Inferior parietal cortex (tissue), 1 donor: ENCODE measurements at regions not wholly inside any gene's neighbourhood (a gene's known extent, or its start where the extent isn't known, plus 50 kb on each side); places are given as distances from the start of the nearest gene placed in this dataset.
"Not testable (repeated sequence)": the region's sequence is repeated elsewhere in the genome, so short reads cannot be mapped to it uniquely, and the experiment has no call there.

Source experiments
- DNase-seq: peaks from one replicate; pipeline ENCODE4 v3.0.0-alpha.2; 2016; ENCODE audit errors: extremely low spot score

DNA sequence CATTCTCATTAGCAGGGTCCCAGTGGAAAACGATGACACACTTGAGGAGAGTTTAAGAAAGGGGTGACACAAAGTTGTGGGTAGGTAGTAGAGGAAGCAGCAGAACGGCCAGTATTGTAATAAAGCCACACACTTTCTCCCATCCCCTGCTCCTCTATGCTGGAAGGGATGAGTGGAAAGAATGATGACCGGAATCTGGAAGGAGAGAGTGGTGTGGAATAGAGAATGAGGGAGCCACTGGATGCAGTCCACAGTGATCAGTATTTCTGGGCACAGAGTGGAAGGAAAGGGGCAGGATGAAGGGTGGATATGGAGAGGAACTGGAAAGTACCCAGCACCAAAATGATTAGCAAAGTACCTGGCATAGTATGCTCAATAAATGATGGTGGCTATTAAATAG, 133.8 kb upstream of the DAB2 start:
- no peak for DNase-seq

DNA sequence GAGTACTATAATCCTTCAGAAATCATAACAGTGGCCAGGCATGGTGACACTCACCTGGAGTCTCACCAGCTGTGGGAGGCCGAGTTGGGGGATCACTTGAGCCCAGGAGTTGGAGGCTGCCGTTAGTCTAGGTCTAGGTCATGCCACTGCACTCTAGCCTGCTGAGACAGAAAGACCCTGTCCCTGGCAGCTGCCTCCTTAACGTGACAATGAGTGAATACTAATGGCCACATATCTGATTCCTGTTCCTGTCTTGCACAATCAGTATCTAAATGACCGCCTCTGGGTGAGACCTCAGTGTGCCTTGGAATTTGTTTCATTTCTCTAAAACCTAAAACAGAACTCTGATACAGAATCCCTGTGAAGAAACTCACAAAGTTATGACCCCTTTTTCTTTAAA, 131.0 kb upstream of the DAB2 start:
- no peak for DNase-seq

- DNase-seq = peak; percentile 83
Observed at GRCh38 chr5:39547553-39548154, 122.9 kb upstream of the DAB2 start.

DNA sequence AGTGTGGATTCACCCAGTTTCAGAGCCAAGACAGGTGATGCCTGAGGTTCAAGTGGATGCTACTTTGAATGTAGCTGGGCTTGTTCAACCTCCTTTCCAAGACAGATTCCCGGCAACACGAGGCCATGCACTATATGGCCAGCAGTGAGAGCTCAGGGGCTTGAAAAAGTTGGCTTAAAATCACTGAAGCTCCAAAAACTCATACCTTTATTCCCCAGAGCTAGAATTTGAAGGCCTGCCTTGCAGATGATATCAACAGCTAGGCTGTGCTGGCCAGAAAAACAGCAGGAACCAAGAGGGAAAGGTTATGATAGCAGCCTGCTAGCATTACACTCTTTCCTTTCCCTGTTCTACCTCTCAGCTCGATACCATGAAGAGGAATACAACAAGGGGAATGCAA, 120.2 kb upstream of the DAB2 start:
- no peak for DNase-seq

DNA sequence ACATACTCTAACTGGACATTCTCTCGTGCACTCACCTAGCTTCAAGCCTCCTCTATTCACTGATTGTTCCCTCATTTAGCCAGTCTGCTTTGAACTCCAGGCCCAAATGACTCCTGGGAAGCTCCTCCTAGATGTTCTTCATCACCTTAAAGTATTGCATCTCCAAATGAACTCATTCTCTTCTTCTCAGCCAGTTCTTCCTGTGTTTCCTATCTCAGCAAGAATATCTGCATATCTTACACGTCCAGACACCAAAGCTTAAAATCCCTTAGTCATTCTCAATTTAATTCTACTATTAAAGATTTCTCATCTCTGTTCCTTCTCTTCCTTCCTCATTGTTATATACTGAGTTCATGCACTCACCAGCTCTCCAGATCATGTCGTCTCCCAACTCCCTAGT, 118.6 kb upstream of the DAB2 start:
- no peak for DNase-seq

DNA sequence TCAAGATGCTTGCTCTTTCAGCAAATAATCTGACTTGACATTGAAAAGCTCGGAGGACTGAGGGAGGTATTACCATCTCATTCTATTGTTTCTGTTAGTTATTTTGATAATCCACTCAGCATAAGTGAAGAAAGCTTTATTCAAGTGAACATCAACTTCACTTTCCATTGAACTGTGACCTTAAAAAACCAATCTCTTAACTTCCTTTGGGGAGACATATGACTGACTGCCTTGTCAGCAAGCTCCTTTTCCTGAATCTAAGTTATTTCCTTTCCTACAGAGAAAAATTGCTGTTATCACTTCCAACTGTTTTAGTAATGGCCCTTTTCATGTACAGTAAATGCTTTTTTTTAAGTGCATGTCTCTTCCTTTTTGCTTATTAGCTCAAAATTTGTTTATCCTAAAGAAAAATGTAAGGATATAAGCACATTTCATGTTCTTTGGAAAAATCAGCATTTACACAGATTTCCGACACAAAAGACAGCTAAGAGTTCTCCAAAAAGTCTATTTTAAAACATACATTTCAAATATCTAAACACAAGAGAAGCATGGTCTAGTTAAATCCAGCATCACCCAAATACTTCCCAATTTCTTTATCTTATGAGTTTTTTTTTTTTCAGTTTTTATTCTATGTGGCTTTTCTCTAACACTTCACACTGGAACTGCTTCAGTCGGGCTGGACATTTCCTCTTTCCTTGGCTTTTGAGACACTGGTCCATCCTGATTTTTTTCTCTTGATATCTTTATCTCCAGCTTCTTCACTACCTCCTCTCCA, 117.9 kb upstream of the DAB2 start:
- no peak for DNase-seq

GRCh38 chr5:39541920-39542319, 117.1 kb upstream of the DAB2 start:
- DNase-seq = no peak

GRCh38 chr5:39539470-39539869, 114.7 kb upstream of the DAB2 start:
- no peak for DNase-seq

DNA sequence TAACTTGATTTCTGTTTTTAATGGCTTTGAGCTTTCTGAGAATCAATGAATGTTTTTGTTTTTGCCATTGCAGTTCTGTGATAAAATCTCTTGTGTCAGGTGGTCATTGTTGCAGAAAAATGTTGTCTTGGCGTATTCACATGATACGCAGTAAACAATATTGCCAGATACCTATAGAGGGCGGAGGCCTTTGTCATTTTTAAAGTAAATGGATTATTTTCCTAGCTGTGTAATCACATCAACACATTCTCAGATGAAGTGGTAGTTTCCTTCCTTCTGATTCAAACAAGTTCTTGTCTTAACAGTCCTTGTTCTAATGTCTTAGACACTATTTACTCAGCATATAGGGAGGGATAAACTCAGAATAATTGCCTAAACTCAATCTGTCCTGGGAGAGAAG, 109.9 kb upstream of the DAB2 start:
- no peak for DNase-seq

- DNase-seq = no peak
Observed at GRCh38 chr5:39533749-39534148, 109.0 kb upstream of the DAB2 start.

DNA sequence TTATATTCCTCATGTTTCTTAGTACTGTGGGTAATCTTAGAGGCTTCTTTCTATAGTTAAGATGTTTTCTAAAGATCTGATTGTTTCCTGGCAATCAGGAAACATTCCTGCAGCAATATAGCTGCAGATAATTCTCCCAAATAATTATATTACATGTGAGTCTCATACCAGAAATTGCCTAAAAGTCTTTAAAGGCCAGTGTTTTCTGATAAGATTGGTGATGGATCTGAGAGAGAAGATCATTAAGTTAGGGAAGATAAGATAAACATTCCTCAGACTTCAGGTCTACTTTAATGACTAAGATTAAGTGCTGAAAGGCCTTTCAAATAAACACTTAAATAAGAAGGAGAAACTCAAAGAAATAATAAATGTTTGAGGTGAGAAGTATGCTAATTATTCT, 107.7 kb upstream of the DAB2 start:
- no peak for DNase-seq

DNA sequence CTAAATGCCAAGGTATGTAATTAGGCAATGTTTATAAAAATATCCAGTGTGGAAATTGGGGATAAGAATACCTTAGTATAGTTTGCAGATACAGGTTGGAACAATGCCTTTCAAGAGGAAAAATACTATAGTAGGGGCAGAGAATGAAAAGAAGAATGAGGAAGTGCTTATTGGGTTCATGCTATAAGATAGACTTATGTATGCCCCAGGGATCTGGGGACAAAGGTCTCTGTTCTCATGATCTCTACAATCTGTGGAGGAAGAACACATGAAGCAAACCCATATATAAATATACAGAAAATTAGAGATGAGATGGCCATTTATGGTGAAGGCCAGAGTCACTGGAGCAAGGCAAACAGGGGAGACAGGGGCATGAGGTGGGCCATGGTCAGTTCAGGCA, 106.5 kb upstream of the DAB2 start:
- no peak for DNase-seq

DNA sequence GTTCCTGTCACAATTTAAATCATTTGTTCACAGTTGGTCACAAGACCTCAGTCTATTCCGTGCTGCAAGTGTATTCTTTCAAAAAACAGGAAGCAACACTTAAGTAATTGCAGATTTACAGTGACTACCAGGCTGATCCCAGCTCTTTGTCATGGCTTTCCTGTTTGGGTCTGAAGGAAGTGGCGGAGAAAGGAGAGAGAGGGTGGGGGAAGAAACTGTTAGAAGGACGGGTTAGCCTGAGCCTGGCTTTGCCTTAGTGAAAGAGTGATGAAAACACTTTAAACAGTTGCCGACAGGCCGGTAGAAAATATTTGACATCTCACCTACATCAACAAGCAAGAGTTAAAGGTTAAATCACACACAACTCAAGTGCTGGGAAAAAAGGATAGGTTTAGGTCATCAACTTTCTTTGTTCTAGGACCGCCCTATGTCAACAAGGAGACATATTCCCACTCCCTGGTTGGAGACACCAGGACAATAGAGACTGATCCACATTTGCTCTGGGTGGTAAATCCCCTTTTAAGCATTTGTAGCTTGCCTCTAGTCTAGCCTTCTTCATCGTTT, 102.2 kb upstream of the DAB2 start:
- no peak for DNase-seq

GRCh38 chr5:39525781-39526180, 101.0 kb upstream of the DAB2 start:
- DNase-seq = not testable (repeated sequence)

DNA sequence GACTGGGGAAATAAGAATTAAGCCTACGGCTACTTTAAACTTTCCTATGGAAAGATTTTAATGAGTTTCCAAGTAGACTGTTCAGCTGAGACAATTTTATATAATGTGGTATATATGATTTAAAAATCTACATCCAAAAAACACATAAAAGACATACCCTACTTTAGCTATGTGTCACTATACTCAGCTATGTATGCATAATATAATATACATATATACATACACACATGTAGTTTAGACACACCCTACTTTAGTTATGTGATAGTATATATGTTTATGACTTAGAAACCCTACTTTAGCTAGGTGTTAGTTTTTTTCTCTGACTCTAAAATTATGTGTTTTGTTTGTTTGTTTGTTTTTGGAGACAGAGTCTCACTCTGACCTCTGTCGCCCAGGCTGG, 100.5 kb upstream of the DAB2 start:
- DNase-seq = no peak

DNA sequence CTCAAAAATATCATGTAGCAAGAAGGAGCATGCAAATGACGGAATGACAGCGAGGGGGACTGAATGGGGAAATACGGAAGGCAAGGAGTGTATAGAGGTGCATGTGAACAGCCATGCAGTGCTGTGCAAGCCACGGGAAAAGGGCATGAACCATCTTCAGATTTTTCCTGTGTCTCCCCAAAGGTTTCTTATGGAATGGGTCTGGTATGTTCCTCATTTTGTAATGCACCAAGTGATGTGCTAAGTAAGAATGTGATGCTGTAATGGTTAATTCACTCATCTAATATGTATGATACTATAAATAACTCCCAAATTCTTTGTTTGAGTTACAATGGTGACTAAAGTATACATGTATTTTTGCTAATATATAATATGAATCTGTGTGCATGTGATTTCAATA, 99.0 kb upstream of the DAB2 start:
- no peak for DNase-seq

GRCh38 chr5:39521940-39522590, 97.3 kb upstream of the DAB2 start:
- DNase-seq = no peak

GRCh38 chr5:39521098-39521860, 96.5 kb upstream of the DAB2 start:
- DNase-seq = no peak

DNA sequence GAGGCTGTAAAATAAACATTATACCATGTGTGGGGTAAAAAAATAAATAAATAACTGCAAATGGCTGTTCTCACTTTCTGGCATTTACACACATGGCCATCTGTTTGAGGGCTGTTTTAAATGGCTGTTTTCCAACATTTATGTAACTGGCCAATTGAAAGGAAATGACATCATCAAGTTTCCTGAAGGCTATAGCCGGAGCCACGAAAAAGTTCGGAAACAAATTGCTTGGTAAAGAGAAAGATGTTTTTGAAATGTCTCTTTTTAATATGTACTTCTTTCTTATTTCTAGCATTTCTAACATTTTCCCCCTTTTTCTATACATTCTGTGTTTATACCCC, 95.4 kb upstream of the DAB2 start:
- no peak for DNase-seq

DNA sequence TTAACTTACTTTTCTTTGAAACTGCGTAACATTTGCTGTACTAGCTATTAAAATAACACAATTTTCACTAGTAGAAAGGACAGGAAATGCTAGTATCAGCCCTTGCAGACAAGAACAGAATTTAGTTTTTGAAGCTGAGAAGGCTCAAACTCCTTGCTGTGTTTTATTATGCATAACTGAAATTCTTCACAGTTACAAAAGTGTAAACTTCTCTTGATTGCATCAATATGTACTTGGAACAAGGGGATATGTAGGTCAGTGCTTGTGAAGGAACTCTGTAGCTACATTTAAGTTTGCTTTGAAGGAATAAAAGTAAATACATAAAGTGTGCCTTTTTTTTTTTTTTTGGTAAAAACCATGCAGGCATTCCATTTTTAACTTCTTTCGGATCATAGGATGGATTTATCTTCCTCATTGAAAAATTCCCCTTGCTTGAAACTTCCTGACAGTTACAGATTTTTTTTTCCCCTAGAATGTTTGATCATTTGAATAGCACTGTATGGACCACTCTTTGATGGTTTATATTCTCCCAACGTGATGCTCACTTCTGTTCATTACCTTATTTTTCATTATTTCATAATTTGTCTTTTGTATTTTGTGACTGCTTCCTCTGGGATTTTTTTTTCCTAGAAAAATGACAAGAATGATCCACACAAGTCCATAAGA, 94.9 kb upstream of the DAB2 start:
- no peak for DNase-seq

DNA sequence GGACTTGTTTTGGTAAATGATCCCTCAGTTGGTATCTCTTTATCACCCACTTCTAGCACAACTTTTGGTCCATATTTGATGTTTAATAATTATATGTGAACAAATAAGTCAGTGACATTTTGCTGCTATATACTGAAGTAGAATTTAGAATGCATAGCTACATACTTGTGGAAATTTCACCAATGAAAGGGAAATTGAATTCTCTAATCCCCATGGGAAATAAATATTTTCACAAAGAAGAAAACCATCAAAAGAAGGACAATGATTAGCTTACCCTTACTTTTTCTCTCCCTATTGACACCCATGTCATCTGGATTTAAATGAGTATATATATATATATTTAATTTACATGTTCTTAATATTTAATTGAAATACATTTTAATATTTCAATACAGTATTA, 94.3 kb upstream of the DAB2 start:
- no peak for DNase-seq

GRCh38 chr5:39518516-39518915, 93.7 kb upstream of the DAB2 start:
- DNase-seq = no peak
